CD4-positive, alpha-beta T cell treated with Interferon alpha-2 for 1 hour (primary cell): ENCODE measurements at regions not wholly inside any gene's neighbourhood (a gene's known extent, or its start where the extent isn't known, plus 50 kb on each side); places are given as distances from the start of the nearest gene placed in this dataset.

Experiments
- DNase-seq, 2 donors: peaks; one replicate each; pipeline ENCODE4 v3.0.0-alpha.2; 2020 to 2022

DNA sequence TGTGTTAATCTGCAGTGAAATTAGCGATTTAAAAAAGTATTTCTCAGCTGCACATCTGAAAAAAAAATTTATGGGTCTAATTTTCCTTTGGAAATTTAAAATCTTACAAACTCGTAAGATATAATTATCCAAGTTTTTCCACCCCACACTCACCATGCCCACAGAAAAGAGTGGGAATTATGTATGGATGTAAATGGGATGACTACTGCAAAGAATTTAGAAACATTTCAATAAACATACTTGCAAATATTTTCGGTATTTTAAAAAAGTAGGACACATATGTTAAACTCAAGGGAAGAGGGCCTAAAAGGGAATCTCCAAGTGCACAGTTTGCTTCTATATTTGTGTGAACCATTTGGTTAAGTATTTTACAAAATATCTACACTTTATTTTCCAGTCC is 1039.9 kb upstream of the POU3F3 start:
- no peak for DNase-seq

DNA sequence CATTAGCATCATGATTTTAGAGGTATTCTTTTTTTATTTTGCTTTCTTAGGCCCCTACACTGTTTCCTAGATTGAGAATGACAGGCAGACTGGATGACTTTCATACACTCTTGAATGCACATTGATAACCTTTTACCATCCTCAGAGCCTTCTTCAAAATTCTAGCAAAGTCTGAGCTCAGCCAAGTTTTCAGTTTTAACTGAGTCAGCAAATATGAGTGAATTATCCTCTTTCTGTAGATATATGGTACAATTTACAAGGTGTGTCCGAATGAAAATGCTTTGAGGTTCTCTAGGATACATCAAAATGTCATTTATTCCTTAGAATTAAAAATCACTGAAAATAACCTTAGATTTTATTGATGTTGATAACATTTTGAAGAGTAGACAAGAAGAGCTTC is 1038.2 kb upstream of the POU3F3 start:
- no peak for DNase-seq

DNA sequence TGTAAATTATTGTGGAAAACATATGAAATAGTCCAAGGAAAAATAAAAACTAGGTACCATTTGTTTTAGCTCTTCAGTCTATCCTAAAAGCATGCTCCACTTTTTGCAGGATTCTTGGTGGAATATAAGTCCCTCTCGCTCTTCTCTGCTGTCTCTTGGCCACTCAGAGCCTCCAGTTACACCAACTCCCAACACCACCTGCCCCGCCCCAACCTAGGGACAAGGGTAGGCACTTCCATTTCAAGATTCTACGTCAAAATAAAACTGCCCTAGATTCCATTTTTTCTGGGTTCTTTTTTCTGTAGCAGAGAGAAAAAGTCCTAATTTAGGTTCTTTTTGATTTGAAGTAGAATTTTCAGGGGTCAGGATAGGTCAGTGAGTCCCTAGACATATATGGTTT is 1036.2 kb upstream of the POU3F3 start:
- no peak for DNase-seq

DNA sequence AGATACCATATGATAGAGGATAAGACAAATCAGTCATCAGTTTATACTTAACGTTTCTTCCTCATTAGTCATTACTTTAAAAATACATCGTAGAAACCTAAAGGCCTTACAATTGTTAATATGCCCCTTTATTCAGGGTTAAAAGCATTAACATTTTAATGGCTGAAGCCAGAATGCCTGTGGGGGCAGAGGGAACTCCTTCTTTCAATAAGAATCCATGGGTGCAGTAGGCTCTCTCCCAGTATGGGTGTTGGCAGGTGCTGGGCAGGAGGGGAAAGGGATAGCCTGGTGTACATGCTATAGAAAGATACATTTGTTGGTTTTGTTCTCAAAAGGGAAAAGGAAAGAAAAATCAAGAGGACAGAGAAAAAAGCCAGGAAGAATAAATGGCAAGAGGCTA is 1035.7 kb upstream of the POU3F3 start:
- DNase-seq, result no peak

DNA sequence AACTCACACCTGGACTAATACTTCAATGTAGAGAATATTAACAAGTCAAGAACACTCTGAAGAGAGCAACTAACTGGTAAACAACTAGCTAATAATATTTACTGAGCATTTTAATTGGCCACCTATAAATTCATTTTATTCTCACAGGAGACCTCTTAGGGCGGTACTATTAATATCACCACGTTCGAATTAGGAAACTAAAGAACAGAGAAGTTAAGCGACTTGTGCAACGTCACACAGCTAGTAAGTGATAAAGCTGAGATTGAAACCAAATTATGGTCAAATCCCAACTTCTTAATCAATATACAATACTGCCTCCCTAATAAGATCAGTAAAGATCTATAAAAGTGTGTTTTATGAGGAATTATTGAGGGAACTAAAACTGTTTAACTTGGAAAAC is 1034.3 kb upstream of the POU3F3 start:
- no peak for DNase-seq

DNA sequence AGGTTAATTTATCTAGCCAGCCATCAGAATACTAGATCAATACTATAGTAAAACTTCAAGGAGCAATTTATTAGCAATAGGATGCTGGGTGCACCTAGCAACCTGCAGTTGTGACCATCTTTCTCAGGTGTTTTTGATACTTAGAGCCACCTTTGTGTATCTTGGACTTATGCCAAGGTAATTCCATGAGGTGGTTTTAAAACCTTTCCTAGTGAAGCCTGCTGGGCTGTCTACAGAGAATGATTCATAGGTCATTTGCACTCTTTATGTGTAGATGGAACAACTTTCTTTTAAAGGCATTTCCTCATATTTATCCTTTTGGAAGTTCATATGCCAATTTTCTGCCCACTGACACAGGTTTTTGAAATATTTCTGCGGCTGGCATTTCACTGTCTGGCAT is 1030.1 kb upstream of the POU3F3 start:
- no peak for DNase-seq

DNA sequence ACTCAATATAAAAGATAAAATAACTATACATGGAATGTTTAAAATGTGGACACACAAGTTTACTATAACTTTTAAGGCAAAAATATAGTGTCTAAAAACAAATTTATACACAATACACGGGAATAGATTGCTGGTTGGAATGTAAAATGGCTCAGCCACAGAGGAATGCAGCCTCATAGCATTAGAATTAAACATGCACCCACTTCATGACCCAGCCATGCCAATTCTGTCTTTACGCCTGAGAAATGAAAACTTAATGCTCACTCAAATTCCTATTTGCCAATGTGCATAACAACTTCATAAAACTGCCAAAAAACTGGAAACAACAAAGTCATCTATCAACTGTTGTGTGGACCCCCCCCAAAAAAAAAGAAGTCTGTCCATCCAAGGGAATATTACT is 1006.6 kb upstream of the POU3F3 start:
- DNase-seq, result no peak

DNA sequence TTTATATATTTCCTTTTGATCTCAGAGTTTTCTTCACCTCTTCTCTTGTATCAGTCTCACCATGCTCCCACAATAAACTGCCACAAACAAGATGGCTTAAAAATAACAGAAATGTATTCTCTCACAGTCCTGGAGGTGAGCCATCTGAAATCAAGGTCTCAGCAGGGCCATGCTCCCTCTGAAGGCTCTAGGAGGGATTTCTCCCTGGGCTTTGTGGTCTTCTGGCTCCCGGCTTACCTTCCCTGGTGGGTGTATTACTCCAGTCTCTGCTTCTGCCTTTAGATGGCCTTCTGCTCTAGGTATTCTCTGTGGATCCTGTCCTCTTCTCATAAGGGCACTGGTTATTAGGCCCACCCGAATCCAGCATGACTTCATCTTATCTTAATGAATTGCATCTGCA is 994.7 kb upstream of the POU3F3 start:
- DNase-seq, result no peak

DNA sequence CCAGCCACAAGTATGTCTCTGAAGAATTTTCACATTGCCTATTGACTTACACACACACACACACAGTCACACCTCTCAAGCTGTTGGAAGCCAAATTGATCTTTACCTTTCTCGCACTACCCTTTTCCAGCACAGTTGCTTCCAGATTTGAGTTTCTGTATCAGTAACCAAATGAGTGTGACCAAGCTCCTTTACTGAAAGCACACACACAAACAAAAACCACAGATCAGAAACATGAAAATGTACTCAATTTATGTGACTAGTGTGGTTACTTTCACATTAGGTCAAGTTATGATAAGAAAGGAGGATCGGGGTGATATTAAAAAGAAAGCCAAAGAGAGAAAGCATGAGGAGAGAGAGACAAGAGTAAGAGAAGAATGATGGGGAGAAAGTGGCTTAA is 993.9 kb upstream of the POU3F3 start:
- DNase-seq, result no peak

DNA sequence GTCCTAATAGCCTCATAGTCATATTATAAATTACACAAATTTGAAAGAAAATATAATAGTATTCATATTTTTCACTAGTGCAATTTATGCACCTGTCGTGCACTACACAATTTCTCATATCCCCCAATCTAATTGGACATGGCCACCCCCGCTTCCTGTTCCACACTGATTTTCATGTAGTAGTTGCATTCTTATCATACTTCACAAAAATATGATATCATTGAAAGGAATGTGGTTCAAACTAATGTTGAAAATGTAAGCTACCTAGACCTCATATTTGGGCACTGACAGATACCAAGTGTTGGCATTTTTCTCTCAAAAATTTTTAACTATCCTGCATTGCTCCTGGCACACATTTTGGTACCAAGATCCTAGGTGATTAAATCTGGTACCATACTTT is 985.5 kb upstream of the POU3F3 start:
- no peak for DNase-seq

DNA sequence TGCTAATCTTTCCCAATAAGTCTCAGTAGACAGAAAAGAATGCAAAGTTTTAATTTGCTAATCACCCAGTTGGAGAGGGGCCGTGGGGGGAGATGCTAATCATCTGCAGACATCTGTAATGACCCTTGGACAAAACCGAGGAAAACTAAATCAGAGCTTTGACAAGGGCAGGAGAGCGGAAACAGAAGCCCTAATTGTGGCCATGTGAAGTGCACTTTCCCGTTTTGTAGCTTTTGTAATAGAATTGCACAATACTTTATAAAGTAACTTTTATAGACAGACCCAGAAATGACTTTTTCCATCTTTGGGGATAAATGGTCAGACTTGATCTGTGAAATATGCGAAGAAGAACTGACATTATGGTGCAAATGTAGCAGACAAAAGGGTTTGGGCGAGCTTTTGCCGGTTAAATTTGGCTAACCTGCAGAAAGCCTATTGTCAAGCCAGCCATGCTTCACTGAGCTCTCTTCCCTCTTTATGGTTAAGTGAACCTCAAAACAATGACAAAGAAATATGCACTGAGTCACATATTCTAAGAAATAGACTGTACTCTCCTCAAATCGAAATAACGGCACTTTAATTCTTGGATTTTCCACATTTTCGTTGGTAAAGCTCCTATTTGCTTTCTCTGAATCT is 980.1 kb upstream of the POU3F3 start:
- no peak for DNase-seq

DNA sequence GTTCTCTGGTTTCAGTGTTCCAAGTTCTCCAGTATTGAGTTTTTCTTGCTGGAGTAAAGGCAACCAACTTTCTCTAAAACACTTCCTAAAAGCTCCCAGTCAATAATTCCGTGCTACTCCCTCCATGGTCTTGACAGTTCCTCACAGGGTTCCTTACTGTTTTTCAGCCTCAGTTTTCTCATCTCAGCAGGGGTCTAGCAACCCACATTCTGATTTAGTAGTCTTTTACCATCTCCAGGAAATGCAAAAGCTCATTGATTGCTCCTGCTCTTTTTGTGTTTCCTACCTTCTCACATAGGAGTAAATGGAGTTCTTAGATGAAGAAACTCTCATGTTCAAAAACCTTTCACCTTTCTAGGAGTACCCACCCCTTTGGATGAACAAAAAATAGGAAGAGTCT is 978.8 kb upstream of the POU3F3 start:
- no peak for DNase-seq

DNA sequence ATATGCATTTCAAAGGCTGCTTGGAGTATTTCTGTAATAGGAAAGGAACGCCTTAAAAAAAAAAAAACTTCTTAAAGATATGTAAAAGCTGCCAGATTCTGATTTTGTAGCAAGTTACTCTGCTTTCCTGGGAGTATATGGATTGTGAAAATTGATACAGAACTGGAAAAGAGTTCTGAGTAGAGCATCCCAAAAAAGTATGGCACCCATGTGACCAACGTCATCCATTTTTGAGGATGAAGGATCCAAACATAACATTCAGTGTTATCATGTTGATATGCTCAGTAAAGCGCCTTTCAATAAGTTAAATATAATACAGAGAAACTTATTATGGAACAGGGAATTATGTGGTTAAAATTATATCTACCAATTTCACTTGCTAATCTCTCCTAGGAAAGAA is 978.4 kb upstream of the POU3F3 start:
- no peak for DNase-seq

DNA sequence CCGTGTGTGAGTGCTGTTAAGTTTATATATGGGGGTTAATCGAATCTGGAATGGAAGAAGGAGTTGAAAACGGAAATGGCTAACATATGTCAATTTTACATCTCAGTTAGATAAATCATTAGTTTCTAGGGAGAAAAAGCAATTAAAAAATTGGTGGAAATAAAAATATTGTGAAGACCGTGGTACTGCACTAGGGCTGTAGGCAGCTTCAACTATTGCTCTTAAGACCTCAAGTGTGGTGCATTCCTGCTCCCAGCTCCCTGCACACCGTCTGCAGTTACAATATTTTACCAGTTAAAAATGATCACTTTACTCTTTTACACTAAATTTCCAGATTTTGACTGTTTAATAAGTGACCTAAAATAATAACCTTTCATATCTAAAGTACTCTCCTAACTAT is 977.3 kb upstream of the POU3F3 start:
- no peak for DNase-seq

DNA sequence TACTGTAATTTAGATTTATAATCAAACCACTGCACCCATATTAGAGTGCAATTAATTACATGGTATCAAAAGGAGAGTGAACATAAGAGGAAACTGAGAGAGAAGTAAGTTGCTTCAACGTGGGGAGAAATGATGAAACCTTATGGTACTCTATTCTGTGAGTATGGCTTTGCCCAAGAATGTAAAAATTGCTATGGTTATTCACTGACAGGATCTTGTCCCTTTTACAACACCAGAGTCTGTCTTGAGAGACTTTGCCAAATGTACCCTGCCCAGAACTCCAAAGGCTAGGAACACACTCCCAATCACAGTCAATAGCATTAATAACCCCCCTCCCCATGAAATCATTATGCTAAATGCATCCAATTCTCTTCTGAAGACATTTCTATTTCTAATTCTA is 974.8 kb upstream of the POU3F3 start:
- no peak for DNase-seq

DNA sequence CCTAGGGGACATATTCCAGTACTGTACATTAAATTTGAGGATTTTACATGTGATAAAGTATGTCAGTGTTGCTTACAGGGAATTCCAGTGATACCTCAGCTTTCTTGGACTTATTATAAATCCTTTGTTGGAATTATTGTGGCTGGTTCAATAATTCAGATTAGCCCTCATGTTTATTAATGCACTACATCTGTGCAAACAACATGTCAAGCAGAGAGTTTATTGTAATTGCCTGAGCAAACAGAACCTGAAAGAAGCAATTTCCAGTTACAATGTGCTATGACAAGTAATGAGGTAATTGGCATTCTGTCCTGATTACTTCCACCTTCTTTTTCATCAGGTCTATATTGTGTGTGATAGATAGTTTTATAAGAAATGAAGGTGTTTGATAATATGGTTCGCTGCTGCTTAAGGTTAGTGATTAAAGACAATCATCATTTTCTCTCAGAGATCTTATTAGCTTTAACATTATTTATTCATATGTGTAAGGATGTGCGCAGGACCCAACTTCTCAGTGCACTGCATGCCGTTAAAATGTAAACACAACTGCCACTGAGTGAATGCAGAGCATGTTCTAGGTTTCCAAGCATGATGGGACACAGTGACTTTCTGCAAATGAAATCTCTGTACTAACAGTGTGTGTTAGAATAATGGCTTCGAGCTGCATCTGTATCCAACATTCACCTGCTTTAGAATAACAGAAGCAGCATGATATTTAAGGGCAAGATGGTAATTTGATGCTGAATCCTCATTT is 973.7 kb upstream of the POU3F3 start:
- DNase-seq, result no peak

DNA sequence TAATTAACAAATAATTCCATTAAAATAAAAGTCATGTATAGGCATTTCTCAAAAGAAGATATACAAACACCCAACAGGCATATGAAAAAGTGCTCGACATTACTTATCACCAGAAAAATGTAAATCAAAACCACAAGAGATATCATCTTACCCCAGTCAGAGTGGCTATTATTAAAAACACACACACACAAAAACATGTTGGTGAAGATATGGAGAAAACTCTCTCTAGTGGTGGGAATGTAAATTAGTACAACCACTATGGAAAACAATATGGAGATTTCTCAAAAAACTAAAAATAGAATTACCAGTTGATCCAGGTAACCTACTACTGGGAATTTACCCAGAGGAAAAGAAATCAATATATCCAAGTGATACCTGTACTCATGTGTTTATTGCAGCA is 966.3 kb upstream of the POU3F3 start:
- DNase-seq, result no peak

DNA sequence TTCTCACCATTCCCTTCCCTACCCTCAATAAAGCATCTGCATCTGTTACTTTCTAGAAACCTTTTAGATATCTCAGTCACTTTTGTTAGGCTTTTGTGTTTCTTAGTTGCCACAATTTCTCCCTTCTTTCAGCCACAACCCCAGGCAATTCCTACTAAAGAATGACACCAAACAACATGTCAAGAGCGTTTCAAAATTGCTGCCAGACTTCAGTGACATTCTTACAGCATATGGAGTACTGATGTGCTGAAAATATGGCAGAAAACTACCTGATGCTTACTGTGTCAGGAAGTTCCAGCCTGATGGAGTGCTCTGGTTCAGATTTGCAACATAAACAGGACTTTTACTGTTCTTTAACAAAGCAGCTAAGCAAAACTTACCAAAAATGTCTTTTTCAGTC is 957.7 kb upstream of the POU3F3 start:
- no peak for DNase-seq

DNA sequence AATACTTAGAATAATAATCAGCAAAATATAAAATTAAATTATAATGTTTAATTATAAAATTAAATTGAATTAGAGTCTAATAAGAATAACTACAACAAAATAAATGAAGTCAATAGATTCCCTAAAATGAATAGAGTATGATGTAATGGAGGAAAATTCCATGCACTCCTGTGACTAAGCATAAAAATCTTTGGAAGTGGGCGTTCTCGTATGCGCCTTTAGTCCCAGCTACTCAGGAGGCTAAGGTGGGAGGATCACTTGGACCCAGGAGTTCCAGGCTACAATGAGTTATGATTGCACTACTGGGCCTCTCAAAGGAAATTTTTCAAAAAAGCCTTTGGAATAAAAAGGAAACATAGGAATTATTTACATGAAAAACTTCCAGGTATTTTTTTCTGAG is 955.4 kb upstream of the POU3F3 start:
- no peak for DNase-seq

DNA sequence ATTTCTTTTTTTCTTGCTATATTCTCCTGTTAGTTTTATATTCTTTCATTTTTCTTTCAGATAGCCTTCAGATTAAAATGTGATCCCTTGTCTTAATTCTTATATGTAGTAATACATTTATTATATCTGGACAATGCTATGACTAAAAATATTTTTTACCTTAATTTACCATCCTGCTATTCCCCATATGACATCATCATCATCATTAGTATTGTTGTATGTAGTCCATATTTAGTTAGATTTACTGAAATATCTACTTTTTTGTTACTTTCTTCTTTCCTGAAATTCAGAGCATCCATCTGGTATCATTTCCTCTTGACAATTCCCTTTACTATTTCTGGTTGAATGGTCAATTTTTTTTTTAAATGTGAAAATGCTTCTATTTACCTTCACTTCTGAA is 951.6 kb upstream of the POU3F3 start:
- DNase-seq, result no peak

DNA sequence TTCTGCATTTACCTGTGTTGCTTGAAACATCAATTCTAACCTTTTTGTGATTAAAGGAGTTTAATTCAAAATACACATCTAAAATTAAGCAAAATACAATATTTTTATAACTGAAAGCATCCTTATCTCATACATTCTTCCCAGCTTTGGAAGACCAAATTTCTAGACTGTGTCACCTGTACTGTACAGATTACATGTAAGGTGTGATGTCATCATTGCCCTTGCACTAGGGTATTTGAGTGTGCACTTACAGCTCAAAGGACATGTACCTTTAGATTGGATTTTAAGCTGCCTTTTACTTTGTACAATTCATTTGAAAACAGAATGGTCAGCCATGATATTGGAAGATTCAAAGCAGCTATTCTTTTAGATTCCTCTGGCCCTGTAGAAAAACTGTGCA is 932.8 kb upstream of the POU3F3 start:
- DNase-seq, result no peak

DNA sequence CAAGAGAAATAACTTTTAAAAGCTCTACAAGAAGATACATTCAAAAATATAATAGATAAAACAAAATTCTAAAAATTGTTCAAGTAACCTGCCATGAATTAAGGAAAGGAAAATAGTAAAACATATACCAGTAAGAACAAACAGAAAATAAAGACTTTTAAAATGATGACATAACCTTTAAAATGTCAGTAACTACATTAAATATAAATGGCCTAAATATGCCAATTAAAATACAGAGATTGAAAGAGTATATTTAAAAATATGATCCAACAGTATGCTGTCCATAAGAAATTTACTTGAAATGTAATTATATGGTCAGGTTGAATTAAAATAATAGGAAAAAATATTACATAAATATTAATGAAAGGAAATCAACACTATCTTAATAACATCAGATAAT is 911.7 kb upstream of the POU3F3 start:
- no peak for DNase-seq

DNA sequence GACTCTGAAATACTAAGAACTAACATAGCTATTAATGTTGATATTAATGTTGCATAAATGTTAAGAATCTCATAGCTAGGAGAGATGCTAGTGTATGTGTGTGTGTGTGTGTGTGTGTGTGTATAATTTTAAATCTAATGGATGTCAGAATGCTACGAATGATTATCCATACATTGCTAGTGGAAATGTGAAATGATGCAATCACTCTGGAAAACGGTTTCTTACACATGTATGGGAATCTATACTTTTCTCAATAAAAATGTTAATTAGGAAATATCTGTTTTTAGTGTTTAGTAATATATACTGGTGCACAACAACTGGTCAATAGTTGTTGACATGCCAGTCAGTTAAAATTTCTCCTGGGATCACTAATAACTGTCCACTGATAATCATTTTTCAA is 908.8 kb upstream of the POU3F3 start:
- no peak for DNase-seq

DNA sequence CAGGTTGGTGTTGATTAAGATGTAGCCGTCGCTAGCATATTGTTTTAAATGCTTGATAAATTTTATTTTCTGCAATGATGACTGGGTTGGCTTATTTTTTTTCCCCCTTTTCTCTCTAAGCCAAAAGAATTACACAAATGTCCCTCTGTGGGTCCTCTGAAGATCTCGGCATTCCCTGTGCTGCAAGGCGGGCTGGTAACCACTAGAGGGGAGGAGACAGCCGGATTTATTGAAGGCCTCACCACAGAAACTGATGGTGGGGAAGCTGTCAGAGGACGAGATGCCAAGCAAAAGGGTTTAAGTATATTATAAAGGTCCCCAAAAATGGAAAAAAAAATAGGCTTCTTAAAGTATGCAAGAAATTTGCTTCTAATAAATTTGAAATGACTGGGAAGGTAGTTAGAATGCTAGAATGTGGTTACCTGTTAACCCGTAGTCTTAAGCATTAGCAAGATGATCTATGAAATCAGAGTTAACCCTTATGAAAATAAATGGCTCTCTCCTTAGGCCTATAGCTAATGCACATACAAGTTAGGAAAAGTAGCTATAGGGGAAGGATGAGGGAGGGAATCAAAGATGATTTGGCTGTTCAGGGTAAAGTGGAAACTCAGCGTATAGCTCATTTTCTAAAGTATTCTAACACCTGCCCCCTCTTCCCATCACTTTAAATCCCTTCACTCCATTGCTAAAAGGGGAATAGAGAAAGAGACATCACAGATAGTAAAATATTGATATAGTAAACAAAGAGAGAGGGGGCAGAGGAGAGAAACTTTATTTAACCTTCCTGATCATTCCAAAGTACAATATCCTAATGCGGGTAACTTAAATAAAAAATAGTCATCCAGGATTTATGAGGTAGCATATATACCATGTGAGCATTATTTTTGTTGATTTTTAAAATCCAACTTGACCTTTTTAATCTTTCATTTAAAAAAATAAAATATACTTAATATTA is 894.5 kb upstream of the POU3F3 start:
- no peak for DNase-seq
